CD14-positive monocyte (primary cell): ENCODE measurements at regions not wholly inside any gene's neighbourhood (a gene's known extent, or its start where the extent isn't known, plus 50 kb on each side); places are given as distances from the start of the nearest gene placed in this dataset.

Experiments used
- DNase-seq, 3 donors: peaks; one replicate each; pipeline ENCODE4 v3.0.0-alpha.2; 2011 to 2022
- H2AFZ ChIP-seq: 2 replicates; pipeline ENCODE4 v1.6.0; 2012; ENCODE audit warnings: mild to moderate bottlenecking, low read depth, low read length, inconsistent platforms; ENCODE audit not compliant: insufficient read depth, poor library complexity, severe bottlenecking
- H3K27ac ChIP-seq, 2 donors: 1 replicate in 1 of 2; 2 replicates in 1 of 2; pipeline ENCODE4 v1.5.1; 2012 to 2013; ENCODE audit warnings: low read length in 2 of 2, control low read depth in 1 of 2, inconsistent platforms in 1 of 2, low read depth in 1 of 2, mild to moderate bottlenecking in 1 of 2
- H3K27me3 ChIP-seq, 2 donors: one replicate each; pipeline versions ENCODE4 v1.6.0 to v1.6.1; 2011 to 2013; ENCODE audit warnings: low read length in 2 of 2; ENCODE audit not compliant: control insufficient read depth in 2 of 2, insufficient read depth in 2 of 2
- H3K36me3 ChIP-seq, 2 donors: replicated peaks in 1 of 2; 1 replicate in 1 of 2; 2 replicates in 1 of 2; pipeline versions ENCODE4 v1.5.1 to v1.6.1; 2012 to 2013; ENCODE audit warnings: low read length in 2 of 2, control low read depth in 1 of 2, inconsistent platforms in 1 of 2, mild to moderate bottlenecking in 1 of 2; ENCODE audit not compliant: insufficient read depth in 2 of 2, control insufficient read depth in 1 of 2
- H3K4me1 ChIP-seq, 2 donors: 1 replicate in 1 of 2; 2 replicates in 1 of 2; pipeline versions ENCODE4 v1.5.1 to v1.6.1; 2012 to 2013; ENCODE audit warnings: low read length in 2 of 2, control low read depth in 1 of 2, inconsistent platforms in 1 of 2, mild to moderate bottlenecking in 1 of 2, moderate library complexity in 1 of 2; ENCODE audit not compliant: insufficient read depth in 2 of 2, control insufficient read depth in 1 of 2
- H3K4me2 ChIP-seq: replicated peaks from 2 replicates; pipeline ENCODE3; 2012; ENCODE audit warnings: low read length, moderate library complexity, mild to moderate bottlenecking; ENCODE audit not compliant: poor library complexity, severe bottlenecking; ENCODE audit errors: extremely low read depth
- H3K4me3 ChIP-seq, 3 experiments: fragments of 200-600 bp in 1 of 3; sonication (generic) in 1 of 3; replicated peaks in 1 of 3; 1 replicate in 2 of 3; 2 replicates in 1 of 3; pipeline ENCODE4 v1.5.1; 2011 to 2013; ENCODE audit warnings: low read length in 3 of 3, mild to moderate bottlenecking in 3 of 3, control low read depth in 2 of 3, low read depth in 2 of 3, inconsistent platforms in 1 of 3, moderate library complexity in 1 of 3
- H3K79me2 ChIP-seq: 2 replicates; pipeline ENCODE4 v1.6.0; 2012; ENCODE audit warnings: mild to moderate bottlenecking, control low read depth, inconsistent platforms, low read length, moderate library complexity; ENCODE audit not compliant: insufficient read depth
- H3K9ac ChIP-seq: 2 replicates; pipeline ENCODE4 v1.6.0; 2017; ENCODE audit warnings: low read length, mild to moderate bottlenecking; ENCODE audit not compliant: insufficient read depth, poor library complexity, severe bottlenecking
- H3K9me3 ChIP-seq, 2 donors: replicated peaks in 1 of 2; 1 replicate in 1 of 2; 2 replicates in 1 of 2; pipeline versions ENCODE4 v1.5.1 to v1.6.1; 2012 to 2013; ENCODE audit warnings: low read length in 2 of 2, control low read depth in 1 of 2; ENCODE audit not compliant: control insufficient read depth in 1 of 2, insufficient read depth in 1 of 2
- H4K20me1 ChIP-seq: 2 replicates; pipeline ENCODE4 v1.6.0; 2012; ENCODE audit warnings: mild to moderate bottlenecking, low read length, control low read depth, moderate library complexity; ENCODE audit not compliant: insufficient read depth
- H3K27ac Mint-ChIP-seq, 7 donors: one replicate each; pipeline ENCODE4 v1.8.0; 2020; ENCODE audit warnings: mild to moderate bottlenecking in 7 of 7, mixed read lengths in 7 of 7, moderate library complexity in 6 of 7, inconsistent platforms in 2 of 7
- H3K27me3 Mint-ChIP-seq, 3 donors: one replicate each; pipeline ENCODE4 v1.8.0; 2021 to 2022; ENCODE audit warnings: low read depth in 3 of 3, mild to moderate bottlenecking in 3 of 3, mixed read lengths in 3 of 3, moderate library complexity in 3 of 3, inconsistent platforms in 1 of 3
- H3K36me3 Mint-ChIP-seq, 2 donors: one replicate each; pipeline ENCODE4 v1.8.0; 2020; ENCODE audit warnings: mixed read lengths in 2 of 2, inconsistent platforms in 1 of 2, mild to moderate bottlenecking in 1 of 2
- H3K4me1 Mint-ChIP-seq: one replicate; pipeline ENCODE4 v1.8.0; 2020; ENCODE audit warnings: mild to moderate bottlenecking, mixed read lengths
- H3K4me3 Mint-ChIP-seq, 2 donors: one replicate each; pipeline ENCODE4 v1.8.0; 2020; ENCODE audit warnings: mild to moderate bottlenecking in 2 of 2, mixed read lengths in 2 of 2, moderate library complexity in 1 of 2
- H3K9me3 Mint-ChIP-seq, 7 donors: one replicate each; pipeline ENCODE4 v1.8.0; 2020 to 2022; ENCODE audit warnings: mixed read lengths in 7 of 7, mild to moderate bottlenecking in 6 of 7, moderate library complexity in 6 of 7, inconsistent platforms in 2 of 7
- CTCF ChIP-seq: fragments of 200-600 bp; IDR thresholded peaks from one replicate; pipeline ENCODE4 v1.8.0; 2022; ENCODE audit warnings: antibody characterized with exemption, mild to moderate bottlenecking
- WGBS: methylation state at CpG from one replicate; pipeline ENCODE4 v1.1.5; 2013; ENCODE audit warnings: missing lambda C conversion rate; ENCODE audit not compliant: insufficient coverage; 5-methylcytosine and 5-hydroxymethylcytosine counted together
- intact Hi-C, 2 donors: fragments of 100-400 bp; cut with micrococcal nuclease; formaldehyde crosslinking; loops; one replicate each; pipeline versions ENCODE4 v1.15.0 to v1.15.1; 2023

DNA sequence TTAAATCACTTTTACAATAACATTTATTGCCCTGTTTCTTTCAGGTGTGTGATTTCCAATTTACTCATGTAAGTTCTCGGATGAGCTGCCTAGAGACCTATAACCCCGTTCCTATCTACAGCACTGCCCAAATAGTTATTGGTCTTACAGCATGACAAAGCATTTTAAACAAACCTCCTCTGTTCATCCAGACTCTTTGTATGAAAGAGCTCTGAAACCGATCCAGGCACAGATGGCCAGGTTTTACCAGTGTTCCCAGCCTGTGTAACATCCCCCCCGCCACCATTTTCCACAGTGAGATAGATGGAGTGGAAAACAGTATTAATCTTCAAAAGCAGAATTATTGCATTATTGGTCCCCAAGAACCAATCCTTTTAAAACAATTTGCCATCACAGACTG, 59.0 kb upstream of the SPTSSB start:
- WGBS, result 93% methylated on average over 2 of the region's 4 CpGs
- no peak overlapping the region for H2AFZ ChIP-seq
- H4K20me1 ChIP-seq, result no peaks in the 10 kb centered on the region
- H3K9me3 Mint-ChIP-seq, result peaks cover 0 to 3% (median 1%) of the 10 kb centered on the region in 7 donors
- TF ChIP-seq CTCF, result no peak
- DNase-seq, result no peak
- no peaks in the 10 kb centered on the region for H3K4me1 ChIP-seq
- H3K79me2 ChIP-seq, result no peaks in the 10 kb centered on the region
- H3K36me3 Mint-ChIP-seq, result no peaks in the 10 kb centered on the region
- H3K4me3 ChIP-seq, result no peak overlapping the region
- no peak overlapping the region for H3K27ac ChIP-seq
- no peaks in the 10 kb centered on the region for H3K27me3 ChIP-seq
- no peak overlapping the region for H3K4me3 Mint-ChIP-seq
- intact Hi-C loops, result no loop called here
- H3K9ac ChIP-seq, result no peak overlapping the region
- H3K4me1 Mint-ChIP-seq, result no peaks in the 10 kb centered on the region
- no peak overlapping the region for H3K27ac Mint-ChIP-seq
- no peaks in the 10 kb centered on the region for H3K9me3 ChIP-seq
- no peak overlapping the region for H3K4me2 ChIP-seq
- H3K27me3 Mint-ChIP-seq, result peaks cover 2 to 5% (median 5%) of the 10 kb centered on the region in 3 donors
- no peaks in the 10 kb centered on the region for H3K36me3 ChIP-seq

- TF ChIP-seq CTCF, result no peak
Observed at GRCh38 chr3:161427347-161427746, 56.0 kb upstream of the SPTSSB start.

More at GRCh38 chr3:161427347-161427746, 56.0 kb upstream of the SPTSSB start:
- H3K4me1 Mint-ChIP-seq, result no peaks in the 10 kb centered on the region
- no peaks in the 10 kb centered on the region for H3K36me3 Mint-ChIP-seq
- H3K9me3 Mint-ChIP-seq, result peaks cover 0 to 3% (median 0%) of the 10 kb centered on the region in 7 donors
- Histone ChIP-seq H3K27ac (no peak overlapping the region), H3K36me3 (no peaks in the 10 kb centered on the region), H3K27me3 (no peaks in the 10 kb centered on the region), H3K4me3 (no peak overlapping the region), H3K4me2 (no peak overlapping the region), H2AFZ (no peak overlapping the region), H3K79me2 (no peaks in the 10 kb centered on the region), H4K20me1 (no peaks in the 10 kb centered on the region), H3K9ac (no peak overlapping the region), H3K4me1 (no peaks in the 10 kb centered on the region), H3K9me3 (no peaks in the 10 kb centered on the region)
- intact Hi-C loops, result loop anchor here in 1 of 2 donors (10.0 kb wide), 1 partner anchor 473 kb away; no protein-coding TSS in a partner anchor
- H3K27me3 Mint-ChIP-seq, result peaks cover 2 to 5% (median 5%) of the 10 kb centered on the region in 3 donors
- H3K4me3 Mint-ChIP-seq, result no peak overlapping the region
- H3K27ac Mint-ChIP-seq, result no peak overlapping the region
- DNase-seq, result no peak
- WGBS, result no CpG with 5 or more reads among the region's 1 CpG
